ENCODE measurements at regions not wholly inside any gene's neighbourhood (a gene's known extent, or its start where the extent isn't known, plus 50 kb on each side); places are given as distances from the start of the nearest gene placed in this dataset.

DNA sequence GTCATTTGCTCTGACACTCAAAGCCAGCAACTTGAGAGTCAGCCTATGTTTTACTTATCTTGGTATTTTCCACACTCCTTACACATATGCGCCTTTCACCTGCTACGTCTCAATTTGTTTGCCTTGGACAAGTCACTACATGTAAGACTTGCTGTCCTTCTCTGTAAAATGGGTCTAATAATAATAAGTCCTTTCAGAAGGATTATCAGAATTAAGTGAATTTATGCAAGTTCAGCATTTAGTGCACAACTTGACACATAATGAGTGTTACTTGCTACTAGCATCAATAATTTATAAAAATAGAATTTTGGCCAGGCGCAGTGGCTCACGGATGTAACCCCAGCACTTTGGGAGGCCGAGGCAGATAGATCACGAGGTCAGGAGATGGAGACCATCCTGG lies 71.1 kb upstream of the UBL3 start:
- no peak overlapping the region for H3K27ac ChIP-seq (ENCODE audit: low read depth, low read length)
- no peak overlapping the region for H2AFZ ChIP-seq (ENCODE audit: low read length, unreplicated experiment)
- no peaks in the 10 kb centered on the region for H3K36me3 ChIP-seq (ENCODE audit: insufficient read depth, low read length)
- peaks cover 63% of the 10 kb centered on the region for H3K4me1 ChIP-seq (ENCODE audit: control insufficient read depth, insufficient read depth, low read length, unreplicated experiment)
- H3K79me2 ChIP-seq (ENCODE audit: control insufficient read depth, insufficient read depth, low read length, unreplicated experiment) = no peaks in the 10 kb centered on the region
- no peak overlapping the region for H3K4me3 ChIP-seq (ENCODE audit: low read depth, low read length)
- H3K27me3 ChIP-seq (ENCODE audit: insufficient read depth, low read length) = no peaks in the 10 kb centered on the region

DNA sequence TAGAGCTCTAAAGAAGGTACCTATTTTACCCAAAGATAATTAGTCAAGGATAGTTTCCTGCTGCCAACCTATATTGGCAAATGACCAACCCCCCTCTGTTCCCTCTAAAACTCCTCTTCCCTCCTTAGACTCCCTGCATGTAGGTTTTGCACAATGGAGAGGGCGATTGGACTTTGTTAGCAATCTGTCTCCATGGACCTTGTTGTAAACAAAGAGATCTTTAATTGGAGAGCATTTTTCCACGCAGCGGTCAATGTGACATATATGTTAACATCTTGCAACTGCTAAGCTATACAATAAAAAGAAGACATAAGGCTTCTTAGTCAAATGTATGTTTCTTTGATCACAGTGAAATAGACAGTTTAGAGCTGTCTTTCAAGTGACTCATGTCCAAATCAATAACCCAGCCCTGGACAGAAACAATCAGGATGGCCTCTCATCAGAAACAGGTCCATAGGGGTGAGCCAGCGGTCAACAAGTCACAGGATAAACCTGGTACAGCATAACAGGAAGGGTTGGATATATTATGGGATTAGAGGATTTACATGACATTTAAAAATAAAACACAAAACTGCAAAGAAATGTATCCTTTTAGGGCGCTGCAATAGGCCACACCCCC lies 69.7 kb upstream of the UBL3 start:
- Histone ChIP-seq H3K27me3 (ENCODE audit: insufficient read depth, low read length) (no peaks in the 10 kb centered on the region), H3K4me3 (ENCODE audit: low read depth, low read length) (no peak overlapping the region), H3K36me3 (ENCODE audit: insufficient read depth, low read length) (no peaks in the 10 kb centered on the region), H3K79me2 (ENCODE audit: control insufficient read depth, insufficient read depth, low read length, unreplicated experiment) (no peaks in the 10 kb centered on the region), H3K4me1 (ENCODE audit: control insufficient read depth, insufficient read depth, low read length, unreplicated experiment) (peaks cover 54% of the 10 kb centered on the region), H2AFZ (ENCODE audit: low read length, unreplicated experiment) (no peak overlapping the region), H3K27ac (ENCODE audit: low read depth, low read length) (no peak overlapping the region)

DNA sequence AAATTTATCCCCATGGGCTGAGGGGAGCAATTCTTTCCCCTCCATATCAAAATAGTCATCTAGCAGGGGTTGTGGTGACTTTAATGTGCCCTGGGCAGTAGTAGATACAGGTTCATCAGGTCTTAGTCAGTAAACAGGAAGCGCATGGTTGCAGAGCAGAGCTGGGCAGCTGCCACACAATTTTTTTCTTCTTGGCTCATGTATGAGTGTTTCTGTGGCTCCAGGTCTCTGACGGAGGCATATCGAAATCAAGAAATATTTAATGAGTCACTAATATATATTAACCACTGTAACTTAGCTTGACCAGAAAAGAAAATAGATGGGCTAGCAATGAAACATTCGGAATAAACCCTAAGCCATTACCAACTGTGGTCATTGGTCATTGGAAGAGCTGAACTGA lies 68.4 kb upstream of the UBL3 start:
- H3K27me3 ChIP-seq (ENCODE audit: insufficient read depth, low read length) = no peaks in the 10 kb centered on the region
- peaks cover 43% of the 10 kb centered on the region for H3K4me1 ChIP-seq (ENCODE audit: control insufficient read depth, insufficient read depth, low read length, unreplicated experiment)
- H3K4me3 ChIP-seq (ENCODE audit: low read depth, low read length) = no peak overlapping the region
- H3K27ac ChIP-seq (ENCODE audit: low read depth, low read length) = peak overlapping the region; percentile 47; the same call in 1 of the 2 replicates
- H3K36me3 ChIP-seq (ENCODE audit: insufficient read depth, low read length) = no peaks in the 10 kb centered on the region
- H3K79me2 ChIP-seq (ENCODE audit: control insufficient read depth, insufficient read depth, low read length, unreplicated experiment) = no peaks in the 10 kb centered on the region
- H2AFZ ChIP-seq (ENCODE audit: low read length, unreplicated experiment) = no peak overlapping the region

DNA sequence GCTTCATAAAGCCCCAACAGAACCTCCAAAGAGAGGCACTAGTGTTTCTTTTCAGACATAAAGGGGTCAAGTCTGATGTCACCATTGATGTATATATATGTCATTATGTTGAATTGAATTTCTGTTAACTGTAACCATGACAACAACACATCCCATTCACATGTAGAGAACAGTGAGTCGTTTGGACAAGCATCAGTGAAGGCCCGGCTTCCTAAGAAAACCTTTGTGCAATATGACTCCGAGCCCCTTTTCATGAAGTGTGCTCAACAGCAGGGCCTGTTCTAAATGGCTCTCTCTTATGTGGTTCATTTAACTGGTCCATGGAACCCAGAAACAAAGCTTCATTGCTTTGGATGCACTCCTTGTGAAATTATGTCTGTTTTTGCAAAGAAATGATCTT lies 67.2 kb upstream of the UBL3 start:
- Histone ChIP-seq H3K4me1 (ENCODE audit: control insufficient read depth, insufficient read depth, low read length, unreplicated experiment) (peaks cover 31% of the 10 kb centered on the region), H2AFZ (ENCODE audit: low read length, unreplicated experiment) (no peak overlapping the region), H3K79me2 (ENCODE audit: control insufficient read depth, insufficient read depth, low read length, unreplicated experiment) (no peaks in the 10 kb centered on the region), H3K27me3 (ENCODE audit: insufficient read depth, low read length) (no peaks in the 10 kb centered on the region), H3K27ac (ENCODE audit: low read depth, low read length) (no peak overlapping the region), H3K36me3 (ENCODE audit: insufficient read depth, low read length) (no peaks in the 10 kb centered on the region), H3K4me3 (ENCODE audit: low read depth, low read length) (no peak overlapping the region)

DNA sequence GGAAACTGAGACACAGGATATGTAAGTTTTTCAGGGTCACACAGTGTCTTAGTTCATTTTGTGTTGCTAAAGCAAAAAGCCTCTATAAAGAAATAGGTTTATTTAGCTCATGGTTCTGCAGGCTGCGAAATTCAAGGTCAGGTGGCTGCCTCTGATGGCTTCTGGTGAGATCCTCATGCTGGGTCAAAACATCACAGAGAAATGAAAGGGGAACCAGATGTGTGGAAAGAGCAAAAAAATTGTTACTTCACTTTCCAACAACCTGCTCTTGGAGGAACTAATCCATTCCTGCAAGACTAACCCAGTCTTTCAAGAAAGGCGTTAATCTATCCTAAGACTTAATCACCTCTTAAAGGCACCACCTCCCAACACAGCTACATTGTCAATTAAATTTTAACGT lies 64.2 kb upstream of the UBL3 start:
- H3K4me1 ChIP-seq (ENCODE audit: control insufficient read depth, insufficient read depth, low read length, unreplicated experiment) = peaks cover 23% of the 10 kb centered on the region
- H3K79me2 ChIP-seq (ENCODE audit: control insufficient read depth, insufficient read depth, low read length, unreplicated experiment) = no peaks in the 10 kb centered on the region
- H3K27me3 ChIP-seq (ENCODE audit: insufficient read depth, low read length) = no peaks in the 10 kb centered on the region
- no peak overlapping the region for H3K4me3 ChIP-seq (ENCODE audit: low read depth, low read length)
- H2AFZ ChIP-seq (ENCODE audit: low read length, unreplicated experiment) = no peak overlapping the region
- H3K36me3 ChIP-seq (ENCODE audit: insufficient read depth, low read length) = no peaks in the 10 kb centered on the region
- H3K27ac ChIP-seq (ENCODE audit: low read depth, low read length) = no peak overlapping the region

DNA sequence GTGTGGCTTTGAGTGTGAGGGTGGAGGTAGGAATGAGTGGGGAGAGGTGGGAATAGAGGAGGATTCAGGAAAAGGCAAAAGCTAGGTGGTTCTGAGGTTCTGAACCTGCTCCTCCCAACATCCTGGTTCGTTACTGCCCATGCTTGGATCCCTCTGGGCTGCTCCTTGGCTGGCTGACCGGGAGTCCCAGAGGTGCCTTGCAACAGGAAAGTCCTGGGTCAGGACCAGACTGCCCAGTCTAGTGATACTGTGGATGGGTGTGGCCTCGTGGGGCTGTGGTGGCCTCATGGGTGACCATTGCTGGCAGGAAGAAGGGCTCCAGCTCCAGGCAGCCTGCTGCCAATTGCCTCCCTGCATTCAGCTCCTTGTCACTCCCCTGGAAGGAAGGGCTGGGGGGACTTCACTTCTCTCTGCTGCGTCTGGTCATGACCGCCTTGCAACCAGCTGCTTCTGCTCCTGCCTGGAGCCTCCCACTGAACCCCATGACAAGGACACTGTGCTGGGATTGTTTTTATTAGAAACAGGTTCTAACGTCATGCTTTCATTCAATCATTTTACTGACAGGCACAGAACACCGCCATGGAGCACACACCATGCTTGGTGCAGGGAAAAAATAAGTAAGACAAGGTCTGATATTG lies 61.5 kb upstream of the UBL3 start:
- Histone ChIP-seq H3K27ac (ENCODE audit: low read depth, low read length) (no peak overlapping the region), H3K27me3 (ENCODE audit: insufficient read depth, low read length) (no peaks in the 10 kb centered on the region), H3K79me2 (ENCODE audit: control insufficient read depth, insufficient read depth, low read length, unreplicated experiment) (no peaks in the 10 kb centered on the region), H3K36me3 (ENCODE audit: insufficient read depth, low read length) (no peaks in the 10 kb centered on the region), H3K4me1 (ENCODE audit: control insufficient read depth, insufficient read depth, low read length, unreplicated experiment) (peaks cover 10% of the 10 kb centered on the region), H2AFZ (ENCODE audit: low read length, unreplicated experiment) (no peak overlapping the region), H3K4me3 (ENCODE audit: low read depth, low read length) (no peak overlapping the region)

DNA sequence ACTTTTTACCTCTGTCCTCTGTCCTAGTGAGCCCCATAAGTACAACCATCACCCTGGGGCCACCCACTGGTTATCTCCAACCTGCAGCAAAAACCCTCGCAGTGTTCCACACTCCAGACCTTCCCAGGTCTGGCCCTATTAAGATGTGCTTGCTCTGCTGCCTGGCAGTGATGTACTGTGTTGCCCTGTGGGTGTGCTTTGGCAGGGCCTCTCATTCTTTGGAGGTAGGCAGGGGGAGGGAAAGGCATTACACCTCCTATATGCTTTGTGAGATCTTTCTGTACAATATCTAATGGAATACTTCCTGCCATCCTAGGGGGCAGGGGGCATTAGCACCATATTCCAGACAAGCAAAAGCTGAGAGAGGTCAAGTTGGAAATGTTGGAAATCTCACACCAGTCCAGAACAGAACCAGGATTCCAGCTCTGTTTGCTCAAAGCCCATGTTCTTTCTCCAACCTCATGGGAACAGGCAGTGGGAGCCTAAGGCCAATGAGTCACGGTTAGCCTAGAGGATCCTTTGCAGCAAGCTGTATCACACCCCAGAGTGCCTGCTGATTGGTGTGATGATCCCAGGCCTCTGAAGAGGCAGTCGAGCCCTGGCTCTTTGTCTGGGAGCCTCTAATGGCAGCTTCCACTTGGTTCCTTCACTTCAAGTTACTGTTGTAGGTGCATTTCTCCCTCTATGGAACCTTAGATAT lies 59.7 kb upstream of the UBL3 start:
- peaks cover 16% of the 10 kb centered on the region for H3K4me1 ChIP-seq (ENCODE audit: control insufficient read depth, insufficient read depth, low read length, unreplicated experiment)
- peak overlapping the region; percentile 20; the same call in 1 of the 2 replicates for H3K27ac ChIP-seq (ENCODE audit: low read depth, low read length)
- no peaks in the 10 kb centered on the region for H3K36me3 ChIP-seq (ENCODE audit: insufficient read depth, low read length)
- H3K4me3 ChIP-seq (ENCODE audit: low read depth, low read length) = no peak overlapping the region
- no peaks in the 10 kb centered on the region for H3K79me2 ChIP-seq (ENCODE audit: control insufficient read depth, insufficient read depth, low read length, unreplicated experiment)
- H3K27me3 ChIP-seq (ENCODE audit: insufficient read depth, low read length) = no peaks in the 10 kb centered on the region
- H2AFZ ChIP-seq (ENCODE audit: low read length, unreplicated experiment) = no peak overlapping the region

DNA sequence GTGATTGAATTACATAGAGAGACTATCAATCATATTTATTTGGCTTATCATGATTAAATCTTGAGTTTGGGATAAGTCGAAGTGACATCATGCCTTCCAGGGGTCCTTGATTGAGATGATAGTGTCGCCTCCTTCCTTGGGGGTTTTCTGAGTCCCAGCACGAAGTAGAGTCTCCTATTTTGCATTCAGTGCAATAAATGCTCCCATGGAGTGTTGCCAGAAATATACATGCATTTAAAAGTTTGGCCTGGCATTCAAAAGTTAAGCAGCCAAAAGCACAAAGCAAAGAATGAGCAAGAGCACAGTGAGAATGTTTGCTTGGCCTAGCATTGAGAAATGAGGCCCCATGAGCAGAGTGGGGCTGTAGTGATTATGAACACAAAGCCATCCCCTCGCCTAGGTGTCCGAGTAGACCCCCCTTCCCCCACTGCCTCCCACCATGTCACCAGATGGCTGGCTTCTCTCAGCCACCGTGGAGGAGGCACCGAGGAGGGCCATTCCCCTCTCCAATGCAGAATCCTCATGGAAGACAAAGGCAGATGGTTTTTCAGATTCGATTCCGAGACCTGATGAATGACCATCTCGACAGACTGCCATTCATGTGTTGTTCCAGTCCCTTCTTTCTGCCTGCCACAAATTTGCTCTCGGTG lies 58.8 kb upstream of the UBL3 start:
- Histone ChIP-seq H3K27me3 (ENCODE audit: insufficient read depth, low read length) (no peaks in the 10 kb centered on the region), H3K79me2 (ENCODE audit: control insufficient read depth, insufficient read depth, low read length, unreplicated experiment) (no peaks in the 10 kb centered on the region), H3K4me3 (ENCODE audit: low read depth, low read length) (no peak overlapping the region), H3K36me3 (ENCODE audit: insufficient read depth, low read length) (no peaks in the 10 kb centered on the region), H3K27ac (ENCODE audit: low read depth, low read length) (no peak overlapping the region), H2AFZ (ENCODE audit: low read length, unreplicated experiment) (no peak overlapping the region), H3K4me1 (ENCODE audit: control insufficient read depth, insufficient read depth, low read length, unreplicated experiment) (peaks cover 16% of the 10 kb centered on the region)

DNA sequence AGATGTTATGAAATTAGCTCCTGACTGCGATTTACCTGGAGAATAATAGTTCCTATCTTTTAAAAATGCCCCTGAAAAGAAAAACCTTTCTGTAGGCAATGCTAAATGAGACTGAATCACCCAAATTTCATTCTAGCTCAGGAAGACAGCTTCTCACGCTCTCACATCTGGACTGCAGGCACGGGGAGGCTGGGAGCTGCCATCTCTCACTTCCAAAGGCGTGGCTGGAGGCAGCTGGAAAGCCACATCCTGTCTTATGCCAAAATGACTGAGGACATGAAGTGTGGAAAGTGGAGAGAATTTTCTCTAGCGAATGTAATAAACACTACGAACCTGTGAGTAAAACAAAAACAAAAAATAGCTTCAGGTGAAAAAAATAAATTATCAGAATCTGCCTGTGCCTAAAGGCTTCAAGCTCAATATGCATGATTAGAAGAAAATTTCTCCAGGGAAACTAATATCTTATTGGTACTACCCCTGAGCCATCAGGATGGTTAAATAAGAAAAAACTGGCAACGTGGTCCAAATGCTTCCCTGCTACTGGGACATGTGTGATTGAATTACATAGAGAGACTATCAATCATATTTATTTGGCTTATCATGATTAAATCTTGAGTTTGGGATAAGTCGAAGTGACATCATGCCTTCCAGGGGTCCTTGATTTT lies 58.1 kb upstream of the UBL3 start:
- H3K27ac ChIP-seq (ENCODE audit: low read depth, low read length) = no peak overlapping the region
- no peak overlapping the region for H3K4me3 ChIP-seq (ENCODE audit: low read depth, low read length)
- H3K36me3 ChIP-seq (ENCODE audit: insufficient read depth, low read length) = no peaks in the 10 kb centered on the region
- H3K4me1 ChIP-seq (ENCODE audit: control insufficient read depth, insufficient read depth, low read length, unreplicated experiment) = peaks cover 16% of the 10 kb centered on the region
- H2AFZ ChIP-seq (ENCODE audit: low read length, unreplicated experiment) = no peak overlapping the region
- no peaks in the 10 kb centered on the region for H3K27me3 ChIP-seq (ENCODE audit: insufficient read depth, low read length)
- H3K79me2 ChIP-seq (ENCODE audit: control insufficient read depth, insufficient read depth, low read length, unreplicated experiment) = no peaks in the 10 kb centered on the region

DNA sequence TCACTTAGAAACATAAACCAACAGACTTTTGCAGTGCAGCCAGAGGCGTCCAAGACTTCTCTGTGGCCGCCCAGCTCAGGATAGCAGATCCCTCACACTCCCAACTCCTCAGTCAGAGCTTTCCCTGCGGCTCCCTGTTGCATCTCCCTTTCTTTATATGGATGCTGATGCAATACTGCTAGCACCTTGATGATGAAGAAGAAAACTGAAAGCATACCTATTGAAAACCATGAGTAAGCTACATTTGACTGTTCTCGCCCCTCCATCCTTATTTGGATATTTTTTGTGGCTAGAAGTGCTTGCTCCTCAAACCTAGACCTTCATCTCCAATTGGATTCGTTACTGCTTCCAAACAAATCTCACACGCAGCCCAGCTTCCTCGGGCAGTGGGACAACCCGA lies 57.3 kb upstream of the UBL3 start:
- H3K27ac ChIP-seq (ENCODE audit: low read depth, low read length) = no peak overlapping the region
- H3K4me1 ChIP-seq (ENCODE audit: control insufficient read depth, insufficient read depth, low read length, unreplicated experiment) = peaks cover 20% of the 10 kb centered on the region
- H3K27me3 ChIP-seq (ENCODE audit: insufficient read depth, low read length) = no peaks in the 10 kb centered on the region
- no peak overlapping the region for H2AFZ ChIP-seq (ENCODE audit: low read length, unreplicated experiment)
- H3K79me2 ChIP-seq (ENCODE audit: control insufficient read depth, insufficient read depth, low read length, unreplicated experiment) = no peaks in the 10 kb centered on the region
- H3K4me3 ChIP-seq (ENCODE audit: low read depth, low read length) = no peak overlapping the region
- no peaks in the 10 kb centered on the region for H3K36me3 ChIP-seq (ENCODE audit: insufficient read depth, low read length)

All from ACC112 (cell line).